ENCODE measurements at regions not wholly inside any gene's neighbourhood (a gene's known extent, or its start where the extent isn't known, plus 50 kb on each side); places are given as distances from the start of the nearest gene placed in this dataset.

- no peak for DNase-seq (ENCODE audit: low read depth)
- no peak overlapping the region for H3K4me3 ChIP-seq (ENCODE audit: low read depth, low read length)
- TF ChIP-seq CTCF (conservative IDR thresholded peaks at IDR 0.05; ENCODE audit: low read depth, low read length), result no peak
These were observed 108.6 kb upstream of the DOK5 start for GRCh38 chr20:54366669-54367344.

- TF ChIP-seq CTCF (conservative IDR thresholded peaks at IDR 0.05; ENCODE audit: low read depth, low read length), result no peak
- DNase-seq (ENCODE audit: low read depth), result no peak
- no peak overlapping the region for H3K4me3 ChIP-seq (ENCODE audit: low read depth, low read length)
These were observed 106.8 kb upstream of the DOK5 start for GRCh38 chr20:54368570-54368969.

- no peak for DNase-seq (ENCODE audit: low read depth)
These were observed 103.1 kb upstream of the DOK5 start for GRCh38 chr20:54372313-54372712.

GRCh38 chr20:54377992-54378773 lies 97.2 kb upstream of the DOK5 start:
- no peak overlapping the region for H3K4me3 ChIP-seq (ENCODE audit: low read depth, low read length)
- TF ChIP-seq CTCF (conservative IDR thresholded peaks at IDR 0.05; ENCODE audit: low read depth, low read length), result no peak
- DNase-seq (ENCODE audit: low read depth), result no peak

More at GRCh38 chr20:54372313-54372712, 103.1 kb upstream of the DOK5 start:
- H3K4me3 ChIP-seq (ENCODE audit: low read depth, low read length), result no peak overlapping the region
- TF ChIP-seq CTCF (conservative IDR thresholded peaks at IDR 0.05; ENCODE audit: low read depth, low read length), result no peak

GRCh38 chr20:54379893-54380584 lies 95.4 kb upstream of the DOK5 start:
- no peak for DNase-seq (ENCODE audit: low read depth)
- TF ChIP-seq CTCF (conservative IDR thresholded peaks at IDR 0.05; ENCODE audit: low read depth, low read length), result no peak
- no peak overlapping the region for H3K4me3 ChIP-seq (ENCODE audit: low read depth, low read length)

- DNase-seq (ENCODE audit: low read depth), result no peak
- H3K4me3 ChIP-seq (ENCODE audit: low read depth, low read length), result no peak overlapping the region
- no peak for TF ChIP-seq CTCF (conservative IDR thresholded peaks at IDR 0.05; ENCODE audit: low read depth, low read length)
These were observed 93.0 kb upstream of the DOK5 start for GRCh38 chr20:54382419-54382818.

Data from epithelial cell of proximal tubule (primary cell).